SK-N-MC (cell line): ENCODE measurements at regions not wholly inside any gene's neighbourhood (a gene's known extent, or its start where the extent isn't known, plus 50 kb on each side); places are given as distances from the start of the nearest gene placed in this dataset.

Experiments used
- EZH2 ChIP-seq: fragments of 200-600 bp; sonication (generic); IDR thresholded peaks from one replicate; pipeline ENCODE4 v1.6.1; 2017; ENCODE audit warnings: antibody characterized with exemption
- POLR2AphosphoS5 ChIP-seq: IDR thresholded peaks from 2 replicates; pipeline ENCODE4 v1.6.1; 2012; ENCODE audit warnings: mild to moderate bottlenecking, low read depth, low read length, borderline replicate concordance

DNA sequence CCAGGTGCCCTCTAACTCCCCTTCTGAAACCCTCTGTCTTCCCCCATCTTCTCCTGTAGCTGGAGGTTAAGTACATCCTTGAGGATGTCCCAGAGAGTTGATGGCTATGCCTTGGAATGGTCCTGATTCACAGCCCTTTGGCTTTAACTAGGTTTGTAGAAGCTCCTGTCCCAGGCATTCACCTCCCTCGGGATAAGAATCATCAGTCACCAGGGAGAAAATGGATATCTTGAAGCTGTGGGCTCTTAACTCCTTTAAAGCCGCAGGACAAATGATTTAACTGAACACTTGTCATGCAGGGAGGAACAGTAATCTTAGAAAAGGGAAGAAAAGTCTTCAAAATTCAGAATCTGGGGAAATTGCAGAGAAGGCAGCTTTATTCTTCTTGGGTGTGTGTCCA is 139.9 kb downstream of the PSAT1 start:
- TF ChIP-seq POLR2AphosphoS5 = no peak
- no peak for TF ChIP-seq EZH2
